HG02938 (cell line): ENCODE measurements at regions not wholly inside any gene's neighbourhood (a gene's known extent, or its start where the extent isn't known, plus 50 kb on each side); places are given as distances from the start of the nearest gene placed in this dataset.

Experiments
- ATAC-seq: cut with Tn5 transposase; IDR thresholded peaks from one replicate; pipeline ENCODE4 v1.9.1; 2021; ENCODE audit warnings: mild to moderate bottlenecking, moderate library complexity; ENCODE audit not compliant: unreplicated experiment

DNA sequence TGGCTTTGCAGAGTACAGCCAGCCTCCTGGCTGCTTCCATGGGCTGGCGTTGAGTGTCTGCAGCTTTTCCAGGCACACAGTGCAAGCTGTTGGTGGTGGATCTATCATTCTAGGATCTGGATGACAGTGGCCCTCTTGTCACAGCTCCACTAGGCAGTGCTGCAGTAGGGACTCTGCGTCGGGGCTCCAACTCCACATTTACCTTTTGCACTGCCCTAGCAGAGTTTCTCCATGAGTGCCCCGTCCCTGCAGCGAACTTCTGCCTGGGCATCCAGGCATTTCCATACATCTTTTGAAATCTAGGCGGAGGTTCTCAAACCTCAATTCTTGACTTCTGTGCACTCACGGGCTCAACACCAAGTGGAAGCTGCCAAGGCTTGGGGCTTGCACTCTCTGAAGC, 1697.3 kb upstream of the MIR17HG start:
- ATAC-seq, result no peak

DNA sequence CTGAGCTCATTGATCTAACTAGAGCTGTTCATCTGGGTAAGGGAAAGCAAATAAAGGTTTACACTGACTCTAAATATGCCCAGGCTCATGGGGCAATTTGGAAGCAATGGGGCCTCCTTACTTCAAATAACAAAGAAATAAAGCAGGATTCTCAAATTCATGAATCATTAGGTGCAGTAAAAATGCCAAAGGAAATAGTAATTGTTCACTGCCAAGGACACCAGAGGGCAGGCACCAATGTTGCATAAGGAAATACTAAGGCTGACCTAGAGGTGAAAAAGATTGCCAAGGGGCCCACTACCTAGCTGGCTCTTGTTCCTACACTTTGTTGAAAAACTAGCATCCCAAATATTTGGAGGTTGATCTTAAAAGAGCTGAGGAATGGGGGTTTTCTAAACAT, 1686.7 kb upstream of the MIR17HG start:
- ATAC-seq, result no peak

DNA sequence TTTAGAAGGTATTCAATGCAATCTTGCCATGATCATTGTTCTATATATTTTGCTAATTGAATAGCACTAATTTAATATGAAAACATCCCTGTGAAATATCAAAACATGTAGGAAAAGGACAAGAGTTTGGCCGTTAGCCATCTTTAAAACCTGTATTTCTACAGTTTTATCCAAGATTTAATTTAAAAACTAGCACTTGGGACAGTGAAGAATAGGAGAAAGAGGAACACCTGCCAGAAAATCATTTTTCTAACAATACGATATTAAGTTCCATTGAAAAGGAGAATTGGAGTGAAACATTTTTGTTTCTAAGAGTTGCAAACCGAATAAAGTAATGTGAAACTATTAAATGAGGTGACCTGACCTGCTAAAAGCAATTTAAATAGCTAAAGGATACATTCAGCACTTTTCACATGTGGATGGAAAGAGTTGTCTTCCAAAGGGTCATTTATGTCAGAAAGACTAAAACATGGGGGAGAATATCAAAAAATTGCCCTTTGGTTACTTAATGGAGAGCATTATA, 1673.6 kb upstream of the MIR17HG start:
- ATAC-seq, result no peak

DNA sequence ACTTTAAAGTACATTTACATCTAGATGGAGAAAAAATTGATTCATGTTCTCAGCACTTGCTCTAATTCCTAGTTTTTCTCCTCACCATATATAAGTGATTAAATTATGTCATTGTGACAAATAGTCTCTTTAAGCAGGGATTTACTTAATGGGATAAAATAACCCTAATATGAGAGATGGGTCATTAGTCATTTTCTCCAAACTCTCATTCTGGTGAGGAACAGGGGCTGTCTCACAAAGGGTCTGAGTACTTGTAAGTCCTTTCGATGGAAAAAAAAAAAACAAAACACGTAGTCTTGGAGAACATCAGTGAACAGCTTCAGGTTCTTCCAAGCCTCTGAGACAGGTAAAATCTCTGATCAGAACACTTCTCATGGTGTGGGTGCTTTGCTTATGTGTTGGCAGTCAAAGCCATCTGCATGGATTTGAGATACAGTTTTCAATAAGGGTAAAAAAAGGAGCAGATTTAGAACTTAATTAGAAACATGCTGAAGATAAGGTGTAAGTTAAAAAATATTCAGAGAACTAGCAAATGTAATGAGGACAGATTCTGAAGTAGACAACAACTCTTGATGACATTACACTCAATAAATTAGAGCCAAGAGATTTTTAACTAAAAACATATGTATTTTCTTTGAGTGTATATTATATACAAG, 1668.9 kb upstream of the MIR17HG start:
- no peak for ATAC-seq

DNA sequence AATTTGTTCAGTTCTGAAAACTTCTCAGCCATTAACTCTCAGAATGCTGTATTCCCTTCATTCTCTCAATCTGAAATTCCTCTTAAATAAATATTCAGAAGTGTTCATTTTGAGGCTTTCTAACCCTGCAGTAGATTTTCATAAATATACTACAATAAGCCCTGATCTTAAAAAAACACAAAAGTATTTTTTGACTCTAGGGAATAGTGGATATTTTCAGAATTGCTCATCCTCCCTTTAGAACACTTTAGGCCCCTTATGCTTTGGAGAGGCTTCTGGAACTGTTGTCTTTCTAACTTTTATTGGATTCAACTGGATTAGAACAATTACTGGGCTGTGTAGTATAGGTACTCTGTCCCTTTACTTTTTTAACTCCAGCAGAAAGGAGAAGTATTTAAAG, 1662.6 kb upstream of the MIR17HG start:
- ATAC-seq, result no peak

DNA sequence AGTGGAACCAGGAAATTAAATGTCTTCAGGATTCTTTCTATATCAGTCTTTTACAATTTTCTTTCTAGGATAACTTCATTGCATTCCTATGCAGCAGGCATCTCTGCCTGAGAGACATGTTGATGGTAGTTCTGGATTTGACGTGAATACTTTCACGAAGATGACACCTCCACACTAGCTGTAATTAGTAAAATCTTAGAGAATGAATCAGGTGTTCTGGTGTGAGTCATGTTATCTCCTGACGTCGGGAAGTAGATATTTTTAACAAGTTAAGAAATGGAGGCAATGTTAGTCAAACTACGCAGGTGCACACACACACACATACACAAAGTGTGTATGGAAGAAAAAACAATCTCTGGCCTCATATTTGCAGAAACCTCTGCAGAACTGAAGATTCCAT, 1661.3 kb upstream of the MIR17HG start:
- ATAC-seq, result no peak

DNA sequence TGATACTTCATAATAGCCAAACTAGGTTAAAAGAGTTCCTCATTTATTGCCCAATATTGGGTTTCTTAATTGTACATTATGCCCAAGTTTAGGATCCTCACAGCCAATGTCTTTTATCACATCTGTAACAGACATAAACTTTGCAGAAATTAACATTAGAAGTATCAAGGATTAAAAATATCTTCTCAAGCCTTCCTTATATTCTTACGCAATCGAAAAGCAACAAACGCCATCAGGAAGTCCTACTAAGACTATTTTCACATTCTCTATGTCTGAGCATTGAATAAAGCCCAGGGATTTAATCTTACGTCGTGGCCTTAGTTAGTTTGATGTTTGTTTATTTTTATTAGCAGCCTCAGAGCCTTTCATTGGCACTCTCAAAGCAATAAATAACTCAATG, 1660.4 kb upstream of the MIR17HG start:
- ATAC-seq, result no peak

DNA sequence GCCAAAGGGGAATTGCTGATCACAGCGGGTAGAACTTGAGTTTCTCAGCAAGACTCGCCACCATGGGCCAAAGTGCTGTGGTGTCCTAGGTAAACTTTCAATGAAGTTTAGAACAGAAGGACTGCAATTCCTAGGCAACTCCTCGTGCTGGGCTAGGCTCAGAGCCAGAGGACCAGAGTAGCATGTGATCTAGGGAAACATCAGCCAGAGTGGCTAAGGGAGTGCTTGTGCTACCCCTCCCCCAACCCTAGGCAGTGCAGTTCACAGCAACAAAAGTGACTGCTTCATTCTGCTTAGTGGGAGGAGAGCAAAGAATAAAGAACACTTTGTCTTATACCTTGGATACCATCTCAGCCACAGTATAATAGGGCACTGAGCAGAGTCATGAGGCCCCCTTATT, 1658.6 kb upstream of the MIR17HG start:
- ATAC-seq, result no peak

DNA sequence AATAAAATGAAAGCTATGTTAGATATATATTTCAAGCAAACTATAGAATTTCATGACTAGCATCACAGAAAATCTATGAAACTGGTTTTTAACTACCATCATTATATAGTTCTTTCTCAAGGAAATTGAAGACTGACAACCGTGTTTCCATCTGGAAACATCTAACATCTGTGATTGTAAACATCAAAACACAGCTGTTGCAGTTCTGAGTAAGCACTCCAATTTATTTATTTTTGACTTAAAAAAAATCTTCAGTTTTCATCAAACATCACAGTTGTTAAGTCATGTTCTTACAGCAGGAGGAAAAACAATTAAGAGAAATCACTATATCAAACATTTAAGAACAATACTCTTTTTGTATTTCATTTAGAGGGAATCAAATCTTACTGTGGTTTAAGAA, 1653.0 kb upstream of the MIR17HG start:
- ATAC-seq, result no peak

DNA sequence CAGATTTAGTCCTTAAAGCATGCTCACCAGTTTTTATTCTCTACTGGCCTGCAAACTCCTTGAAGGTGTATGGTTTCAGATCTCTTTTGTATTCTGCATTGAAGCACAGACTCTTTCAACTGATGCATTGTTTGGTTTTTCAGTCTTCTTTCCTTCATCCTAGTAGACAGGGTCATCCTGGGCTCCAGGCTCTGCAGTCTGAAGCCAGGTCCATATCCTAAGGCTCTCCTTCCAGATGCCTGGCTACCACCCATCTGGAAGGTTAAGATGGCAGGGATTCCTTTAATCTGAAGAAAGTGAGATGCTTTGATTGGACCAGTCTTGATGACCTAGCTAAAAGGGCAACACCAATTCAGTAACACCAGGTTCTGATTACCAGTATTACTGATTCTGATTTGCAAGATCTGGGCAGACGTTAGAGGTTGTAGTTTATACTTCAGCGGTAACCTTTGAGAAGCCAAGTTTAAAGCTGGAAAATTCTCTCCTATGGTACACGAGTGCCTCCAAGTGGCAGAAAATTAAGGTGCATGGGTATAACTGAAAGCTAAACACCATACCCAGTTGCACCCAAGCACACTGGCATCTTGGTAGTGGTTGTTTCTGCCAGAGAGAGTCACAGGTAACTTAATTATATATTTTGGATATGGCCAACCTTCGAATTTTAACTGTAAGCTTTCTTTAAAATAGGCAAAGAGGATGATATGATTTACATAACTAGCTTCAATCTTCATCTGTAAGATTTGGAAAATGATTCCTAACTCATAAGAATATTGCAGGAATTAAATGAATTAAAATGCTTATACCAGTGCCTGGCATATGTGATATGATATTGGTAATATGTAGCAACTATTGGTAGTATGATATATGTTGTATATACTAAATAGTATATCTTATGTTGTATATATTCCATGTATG, 1651.9 kb upstream of the MIR17HG start:
- no peak for ATAC-seq

DNA sequence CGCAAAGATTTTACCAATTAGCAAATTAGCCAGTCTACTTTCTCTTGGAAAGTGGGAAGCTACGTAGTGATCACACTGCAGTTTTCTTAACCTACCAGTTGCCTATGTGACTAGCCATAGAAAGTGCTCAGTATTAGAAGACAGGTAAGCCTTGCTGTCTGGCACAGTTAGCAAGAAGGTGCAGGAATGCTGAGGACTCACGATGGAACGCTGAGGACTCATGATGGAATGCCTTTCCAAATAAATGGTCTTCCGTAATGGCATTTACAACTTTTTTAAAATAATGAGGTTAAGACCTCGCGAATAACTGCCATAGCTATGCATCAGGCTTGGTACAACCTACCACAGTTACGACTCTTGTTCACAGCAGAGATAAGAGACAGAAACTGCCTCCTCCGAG, 1645.6 kb upstream of the MIR17HG start:
- ATAC-seq, result no peak

DNA sequence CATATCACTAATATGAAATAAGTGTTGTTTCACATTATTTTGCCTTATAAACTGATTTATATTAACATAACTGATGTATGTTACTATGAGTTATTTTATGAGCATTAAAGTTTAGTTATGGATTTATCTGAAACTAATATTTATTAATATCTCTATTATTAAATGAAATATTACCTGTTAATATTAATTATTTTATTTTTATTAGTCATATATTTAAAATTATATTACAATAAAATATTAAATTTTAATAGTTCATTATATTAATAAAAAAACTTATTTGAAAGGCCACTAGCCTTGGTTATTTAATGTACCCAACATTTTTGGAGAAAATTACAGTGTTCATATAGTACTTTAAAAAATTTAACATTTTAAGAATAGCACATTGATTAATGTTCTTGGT, 1643.4 kb upstream of the MIR17HG start:
- no peak for ATAC-seq

DNA sequence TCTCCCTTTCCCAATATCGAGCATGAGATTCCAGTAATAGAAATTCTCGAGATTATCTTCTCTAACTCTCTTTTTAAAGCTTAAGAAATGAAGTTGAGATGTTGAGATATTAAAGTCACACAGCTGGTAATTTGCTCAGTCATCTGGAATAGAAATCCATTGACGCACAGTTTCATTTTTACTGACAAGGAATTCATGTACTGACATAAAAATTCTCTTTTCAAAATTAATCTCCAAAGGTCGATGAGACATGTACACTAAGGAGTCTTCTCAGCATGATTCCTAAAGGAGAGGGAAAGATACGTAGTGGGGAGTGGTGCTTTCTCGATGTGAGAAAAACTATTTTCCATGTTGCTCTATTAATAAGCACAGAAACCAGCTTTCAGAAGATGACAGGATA, 1639.5 kb upstream of the MIR17HG start:
- no peak for ATAC-seq

DNA sequence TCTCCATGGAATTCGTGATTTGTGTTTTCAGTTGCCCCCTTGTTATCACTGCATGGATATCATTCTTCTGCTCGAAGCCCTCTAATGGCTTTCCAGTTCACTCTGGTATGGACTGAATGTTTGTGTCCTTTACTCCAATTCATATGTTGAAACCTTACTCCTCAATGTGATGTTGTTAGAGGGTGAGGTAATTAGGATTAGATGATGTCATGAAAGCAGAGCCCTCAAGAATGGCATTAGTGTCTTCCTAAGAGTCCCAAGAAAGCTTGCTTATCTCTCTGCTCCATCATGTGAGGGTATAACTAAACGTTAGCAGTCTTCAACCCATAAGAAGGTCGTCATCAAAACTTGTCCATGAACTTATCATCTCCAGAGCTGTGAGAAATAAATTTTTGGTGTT, 1626.3 kb upstream of the MIR17HG start:
- no peak for ATAC-seq

DNA sequence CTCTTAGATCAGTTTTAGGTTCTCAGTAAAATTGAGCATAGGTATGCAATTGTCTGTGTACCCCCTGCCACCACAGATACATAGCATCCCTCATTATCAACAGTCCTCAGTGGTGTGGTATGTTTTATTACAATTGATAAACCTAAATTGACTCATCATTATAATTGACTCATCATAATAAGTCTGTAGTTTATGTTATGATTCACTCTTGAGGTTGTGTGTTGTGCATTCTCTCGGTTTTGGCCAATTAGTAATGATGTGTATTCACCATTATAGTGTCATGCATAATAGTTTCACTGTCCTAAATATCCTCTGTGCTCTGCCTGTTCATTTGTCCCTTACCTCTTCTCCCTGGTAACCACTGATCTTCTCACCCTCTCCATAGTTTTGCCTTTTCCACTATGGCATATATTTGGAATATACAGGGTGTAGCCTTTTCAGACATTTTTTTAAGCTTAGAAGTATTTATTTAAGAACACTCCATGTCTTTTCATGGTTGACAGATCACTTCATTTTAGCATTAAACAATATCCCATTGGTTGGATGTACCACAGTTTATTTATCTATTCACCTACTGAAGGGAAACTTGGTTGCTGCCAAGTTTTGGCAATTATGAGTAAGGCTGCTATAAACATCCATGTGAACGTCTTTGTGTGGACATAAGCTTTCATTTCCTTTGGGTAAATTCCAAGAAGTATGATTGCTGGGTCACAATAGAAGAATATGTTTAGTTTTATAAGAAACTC, 1620.6 kb upstream of the MIR17HG start:
- no peak for ATAC-seq

DNA sequence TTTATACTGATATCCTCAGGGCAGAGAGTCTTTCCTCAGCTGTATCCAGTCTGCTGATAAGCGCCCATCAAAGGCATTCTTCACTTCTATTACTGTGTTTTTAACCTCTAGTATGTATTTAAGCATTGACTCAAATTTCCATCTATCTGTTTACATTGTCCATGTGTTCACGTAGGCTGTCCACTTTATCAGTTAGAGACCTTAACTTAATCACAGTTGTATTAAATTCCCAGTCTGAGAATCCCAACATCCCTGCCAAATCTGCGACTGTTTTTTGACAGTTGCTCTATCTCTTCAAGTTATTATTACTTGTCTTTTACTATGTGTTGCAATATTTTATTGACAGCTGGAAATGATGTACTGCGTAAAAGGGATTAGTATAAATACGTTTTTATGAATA, 1613.7 kb upstream of the MIR17HG start:
- ATAC-seq, result no peak

DNA sequence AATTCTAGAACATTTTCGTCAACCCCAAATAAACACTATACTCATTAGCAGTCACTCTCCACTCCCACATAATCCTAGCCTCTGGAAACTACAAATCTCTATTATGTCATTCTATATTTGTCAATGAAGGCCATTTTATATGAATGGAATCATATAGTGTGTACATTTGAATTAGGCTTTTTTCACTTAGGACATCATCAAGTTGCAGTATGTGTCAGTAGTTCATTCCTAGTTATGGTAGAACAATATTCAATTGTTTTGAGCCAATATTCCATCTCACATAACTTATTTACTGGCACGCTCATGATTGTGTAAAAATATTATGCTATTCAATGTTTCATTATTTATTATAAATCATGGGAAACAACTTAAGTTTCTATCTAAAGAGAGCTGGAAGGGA, 1610.4 kb upstream of the MIR17HG start:
- no peak for ATAC-seq

DNA sequence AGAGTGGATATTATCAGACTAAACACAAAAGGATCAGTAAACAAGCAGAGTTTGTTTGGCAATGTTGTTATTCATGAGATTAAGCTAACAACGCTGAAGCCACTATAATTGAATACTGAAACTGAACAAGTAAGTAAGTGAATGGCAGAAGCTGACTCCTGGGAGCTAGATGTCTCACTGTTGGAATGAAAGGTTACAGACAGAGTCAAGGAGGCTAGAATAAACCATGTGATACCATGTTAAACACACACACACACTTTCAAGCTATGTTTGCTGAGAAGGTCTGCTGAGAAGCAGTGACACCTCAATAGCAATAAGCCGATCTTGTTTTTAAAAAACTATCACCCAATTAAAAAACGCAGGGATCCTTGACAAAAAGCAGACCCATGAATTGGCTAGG, 1609.4 kb upstream of the MIR17HG start:
- ATAC-seq, result no peak

DNA sequence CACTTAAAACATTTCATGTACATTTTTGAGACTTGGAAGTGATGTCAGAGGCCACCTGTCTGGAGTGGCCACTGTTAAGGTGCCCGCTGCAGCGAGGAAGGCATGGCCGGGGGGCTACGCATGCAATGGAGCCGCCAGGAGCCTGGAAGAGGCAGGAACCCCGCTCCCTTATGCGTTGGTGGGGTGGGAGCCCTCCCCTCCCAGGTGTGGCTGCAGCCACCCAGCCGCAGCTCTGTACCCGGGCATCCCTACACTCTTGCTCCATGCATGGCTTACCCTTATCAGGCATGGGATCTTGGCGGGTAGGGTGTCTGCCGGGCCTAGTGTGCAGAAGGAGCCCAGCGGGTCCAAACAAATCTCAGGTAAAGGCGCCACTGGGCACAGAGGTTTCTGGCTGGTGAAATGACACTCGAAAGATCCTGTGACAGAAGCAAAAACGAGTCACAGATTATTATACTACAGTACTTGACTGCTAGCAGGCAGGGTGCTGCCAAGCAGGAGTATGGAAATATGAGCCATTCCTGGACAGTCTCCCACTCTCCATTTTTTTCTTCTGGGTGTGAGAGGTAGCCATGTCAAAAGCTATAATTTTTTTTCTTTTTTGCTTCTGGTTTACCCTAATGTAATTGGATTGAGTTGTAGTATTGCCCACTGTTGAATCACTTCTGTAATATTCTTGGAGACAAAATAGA, 1606.3 kb upstream of the MIR17HG start:
- ATAC-seq, result no peak

DNA sequence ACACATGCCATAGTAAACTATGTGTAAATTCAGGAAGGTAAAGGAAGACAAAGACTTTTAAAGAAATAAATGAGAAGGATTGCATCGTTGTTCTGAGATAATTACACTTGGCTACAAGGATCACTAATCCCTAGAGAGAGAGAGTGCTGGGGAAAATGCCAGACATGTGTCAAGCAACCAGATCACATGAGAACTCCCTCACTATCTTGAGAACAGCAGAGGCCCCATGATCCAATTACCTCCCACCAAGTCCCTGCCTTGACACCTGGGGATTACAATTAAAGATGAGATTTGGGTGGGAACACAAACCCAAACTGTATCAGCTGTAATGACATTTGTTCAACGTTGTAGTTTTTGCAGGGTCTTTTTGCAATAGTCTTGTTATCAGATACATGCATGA, 1600.9 kb upstream of the MIR17HG start:
- no peak for ATAC-seq

DNA sequence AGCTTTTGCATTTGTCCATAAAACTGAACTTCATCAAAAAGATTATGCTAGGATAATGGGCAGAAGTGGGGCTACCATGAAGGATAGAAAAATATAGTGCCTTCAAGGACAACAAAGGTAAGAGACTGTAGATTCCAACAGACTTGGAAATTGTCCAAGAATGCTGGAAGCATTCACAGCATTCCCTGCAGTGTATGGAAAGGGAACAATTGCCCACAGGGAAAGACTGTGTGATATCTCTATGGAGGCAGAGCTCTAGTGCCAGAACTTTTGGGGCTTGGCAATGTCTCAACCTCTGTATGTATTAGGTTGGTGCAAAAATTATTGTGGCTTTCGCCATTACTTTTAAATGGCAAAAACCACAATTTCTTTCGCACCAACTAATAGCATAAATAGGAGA, 1598.8 kb upstream of the MIR17HG start:
- no peak for ATAC-seq
